Tibial nerve (tissue), 4 donors: ENCODE measurements at regions not wholly inside any gene's neighbourhood (a gene's known extent, or its start where the extent isn't known, plus 50 kb on each side); places are given as distances from the start of the nearest gene placed in this dataset.

Experiments
- CTCF ChIP-seq, 5 experiments: fragments of 200-600 bp in 3 of 5; fragments of 450-650 bp in 2 of 5; sonication (generic) in 3 of 5; IDR thresholded peaks; one replicate each; pipeline ENCODE4 v1.5.1; 2016 to 2019; ENCODE audit warnings: antibody characterized with exemption in 5 of 5, mild to moderate bottlenecking in 3 of 5, moderate library complexity in 2 of 5
- EP300 ChIP-seq, 2 donors: sonication (generic); formaldehyde crosslinking; IDR thresholded peaks; one replicate each; pipeline ENCODE4 v1.6.1; 2017; ENCODE audit warnings: antibody characterized with exemption in 2 of 2, mild to moderate bottlenecking in 1 of 2
- POLR2A ChIP-seq, 2 donors: fragments of 450-650 bp; IDR thresholded peaks; one replicate each; pipeline ENCODE4 v1.6.1; 2017; ENCODE audit warnings: antibody characterized with exemption in 2 of 2, mild to moderate bottlenecking in 2 of 2, moderate library complexity in 2 of 2

- TF ChIP-seq CTCF (IDR thresholded peaks at IDR 0.05) (no peak), EP300 (IDR thresholded peaks at IDR 0.05) (no peak), POLR2A (IDR thresholded peaks at IDR 0.05) (no peak)
Observed at GRCh38 chr2:122596598-122596997, 841.1 kb downstream of the TSN start.
